Stimulated activated naive CD4-positive, alpha-beta T cell (primary cell): ENCODE measurements at regions not wholly inside any gene's neighbourhood (a gene's known extent, or its start where the extent isn't known, plus 50 kb on each side); places are given as distances from the start of the nearest gene placed in this dataset.

Source experiments
- DNase-seq, 6 experiments: peaks; one replicate each; lab custom pipeline; 2025; lab: John Stamatoyannopoulos, UW

DNA sequence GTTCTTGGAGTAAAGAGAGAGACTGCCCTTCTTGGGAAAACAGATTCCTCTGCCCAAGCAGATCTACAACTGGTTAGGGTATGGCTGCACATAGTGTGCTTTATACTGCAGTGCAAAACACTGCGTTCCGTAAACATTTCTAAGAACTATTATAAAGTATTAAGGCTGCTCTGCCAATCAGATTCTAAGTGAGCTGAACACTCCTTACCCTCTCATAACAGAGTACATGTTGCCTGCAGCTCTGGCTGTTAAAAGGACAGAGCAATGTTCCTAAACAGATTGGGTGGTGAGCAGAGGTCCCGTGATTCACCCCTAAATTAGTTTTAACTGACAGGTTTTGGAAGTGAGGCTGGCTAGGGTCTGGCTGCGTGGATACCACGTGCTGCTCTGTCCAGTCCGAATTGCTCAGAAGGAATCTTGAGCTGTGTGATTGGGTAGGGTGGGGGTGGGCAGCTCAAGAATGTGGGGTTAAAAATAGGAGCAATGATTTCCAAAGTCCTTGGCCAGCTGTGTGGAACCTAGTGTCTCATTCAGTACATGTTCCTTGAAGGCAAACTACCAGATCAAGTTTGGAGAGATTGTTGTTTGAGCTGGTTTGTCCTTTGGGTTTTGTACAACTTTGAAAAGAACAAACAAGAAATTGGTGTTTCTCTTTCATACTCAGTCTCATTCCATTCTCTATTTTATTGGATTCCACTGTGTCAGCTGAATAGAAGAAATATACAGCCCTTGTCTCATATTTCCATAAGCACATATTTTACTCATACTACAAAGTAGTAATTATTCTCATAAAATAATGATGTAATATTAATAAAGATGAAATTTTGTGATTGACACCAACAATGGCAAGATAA, 497.6 kb upstream of the CD180 start:
- no peak for DNase-seq

DNA sequence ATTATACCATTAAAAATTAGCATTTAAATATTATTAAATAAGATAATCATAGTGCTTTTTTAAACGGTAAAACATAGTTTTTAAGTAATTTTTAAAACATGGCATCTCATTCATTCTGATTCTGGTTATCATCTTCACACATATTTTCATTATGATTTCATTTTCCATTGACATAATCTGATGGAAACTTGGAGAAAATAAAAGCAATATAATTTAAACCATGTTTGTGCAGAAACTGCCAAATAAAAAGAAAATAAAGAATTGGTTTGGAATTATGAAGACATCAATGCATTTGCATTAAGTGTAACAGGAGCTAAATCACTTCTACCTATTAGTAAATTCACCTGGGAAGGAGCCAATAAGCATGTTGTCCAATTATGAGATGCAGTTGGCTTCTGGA, 490.1 kb upstream of the CD180 start:
- no peak for DNase-seq

DNA sequence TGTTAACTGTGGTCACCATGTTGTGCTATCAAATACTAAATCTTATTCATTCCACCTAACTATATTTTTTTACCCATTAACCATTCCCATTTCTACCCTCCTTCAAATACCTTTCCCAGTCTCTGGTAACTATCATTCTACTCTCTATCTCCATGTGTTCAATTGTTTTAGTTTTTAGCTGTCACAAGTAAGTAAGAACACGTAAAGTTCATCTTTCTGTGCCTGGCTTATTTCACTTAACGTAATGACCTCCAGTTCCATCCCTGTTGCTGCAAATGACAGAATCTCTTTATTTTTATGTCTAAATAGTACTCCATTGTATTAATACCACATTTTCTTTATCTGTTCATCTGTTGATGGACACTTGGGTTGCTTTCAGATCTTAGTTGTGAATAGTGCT, 485.1 kb upstream of the CD180 start:
- DNase-seq: no peak

DNA sequence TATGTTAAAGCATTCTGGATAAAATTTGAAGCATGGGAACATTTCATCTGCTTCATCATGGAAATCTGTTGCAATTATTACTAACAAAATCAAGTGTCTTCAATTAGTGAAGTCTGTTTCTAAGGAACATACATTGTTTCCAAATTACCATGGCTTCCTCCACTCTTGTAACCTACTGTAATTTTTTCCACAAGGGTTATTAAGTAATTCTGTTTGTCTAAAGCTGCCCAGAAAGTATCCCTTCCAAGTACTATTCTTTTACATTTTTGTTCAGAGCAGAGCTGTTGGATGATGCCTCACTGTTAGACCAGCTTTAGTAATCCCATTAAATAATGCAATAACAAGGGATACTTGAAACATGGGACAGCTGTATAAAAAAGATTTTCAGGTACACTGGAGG, 483.5 kb upstream of the CD180 start:
- no peak for DNase-seq

DNA sequence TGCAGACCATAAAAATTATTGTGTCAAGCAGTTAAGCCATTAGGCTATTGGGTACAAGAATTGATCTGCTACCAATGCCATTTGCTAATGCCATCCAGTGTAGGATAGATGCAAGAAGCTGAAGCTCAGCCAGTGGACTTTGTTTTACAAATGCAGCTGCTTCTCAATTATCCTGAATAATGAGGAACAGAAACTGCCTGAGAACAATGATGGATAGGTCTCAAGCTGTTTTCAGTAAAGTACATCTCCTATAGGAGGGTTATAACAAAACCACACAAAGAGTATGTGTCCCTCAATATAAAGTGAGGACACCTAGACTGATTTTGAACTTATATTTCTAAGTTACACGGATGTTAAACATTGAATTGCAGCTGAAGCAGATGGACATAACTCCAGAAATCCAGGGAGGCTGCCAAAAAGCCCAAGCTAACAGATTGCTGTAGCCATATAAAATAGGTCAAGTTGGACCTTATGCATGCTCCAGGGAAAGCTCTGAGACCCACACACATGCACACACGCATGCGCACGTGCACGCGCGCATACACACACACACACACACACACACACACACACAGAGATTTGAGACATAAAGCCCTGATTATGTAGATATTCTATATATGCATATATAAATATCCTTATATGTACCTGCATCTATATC, 482.7 kb upstream of the CD180 start:
- no peak for DNase-seq

DNA sequence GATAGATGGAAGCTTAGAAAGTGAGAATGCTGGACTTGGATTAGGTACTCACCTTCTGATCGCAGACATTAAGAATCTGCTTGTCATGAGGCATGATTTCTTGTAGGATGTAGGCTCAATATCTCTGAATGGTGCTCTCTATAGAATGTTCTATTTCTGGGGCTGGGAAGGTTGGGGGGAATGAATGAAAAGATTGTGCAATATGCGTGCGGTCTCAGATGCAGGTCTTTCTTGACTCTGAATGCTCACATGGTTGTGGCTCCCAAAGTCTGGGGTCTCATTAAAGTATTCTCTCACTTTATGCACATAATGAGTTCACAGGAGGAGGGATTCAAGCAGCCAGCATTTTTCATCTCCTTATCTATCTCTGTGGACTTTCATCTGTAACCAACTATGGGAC, 482.0 kb upstream of the CD180 start:
- no peak for DNase-seq

DNA sequence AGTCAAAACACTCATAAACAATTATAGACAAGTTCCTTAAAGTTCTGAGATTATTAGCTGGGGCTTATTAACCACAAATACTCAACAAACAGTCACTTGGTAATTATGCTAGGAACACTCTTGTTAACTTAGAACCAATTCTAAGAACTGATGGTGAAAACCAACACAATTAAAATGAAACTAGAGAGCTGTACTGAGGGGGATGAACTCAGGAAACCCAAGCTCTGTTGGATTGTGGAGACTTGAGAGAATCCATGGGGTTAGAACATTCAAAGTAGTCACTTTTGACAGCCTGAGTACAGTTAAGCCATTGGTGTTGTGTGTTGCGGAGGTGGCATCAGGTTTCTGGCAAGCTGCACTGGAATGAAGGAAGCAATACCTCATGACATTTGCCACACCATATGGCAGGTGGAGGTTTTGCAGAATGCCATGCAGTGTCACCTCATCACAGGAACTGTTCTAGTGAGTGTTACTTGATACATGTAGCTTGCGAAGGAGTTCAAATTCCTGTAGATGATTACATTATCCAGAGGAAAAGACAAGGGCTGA, 480.9 kb upstream of the CD180 start:
- DNase-seq: no peak

DNA sequence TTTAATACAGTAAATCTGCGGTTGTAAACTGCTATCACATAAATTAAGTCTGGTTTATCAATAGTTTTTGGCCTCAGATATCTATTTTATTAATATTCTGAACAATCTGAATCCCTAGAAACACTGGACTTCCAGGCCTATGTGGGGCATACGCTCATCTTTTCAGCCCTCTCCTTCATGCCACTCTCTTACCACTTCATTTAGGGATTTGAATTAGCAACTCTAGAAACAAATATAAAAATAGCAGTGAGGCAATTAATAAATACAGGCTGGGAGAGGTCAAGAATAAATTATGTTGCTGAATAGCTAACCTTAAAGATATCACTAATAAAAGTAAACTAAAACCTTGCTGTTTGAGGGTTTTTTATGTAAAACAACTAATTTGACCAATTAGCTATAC, 480.3 kb upstream of the CD180 start:
- DNase-seq: no peak

DNA sequence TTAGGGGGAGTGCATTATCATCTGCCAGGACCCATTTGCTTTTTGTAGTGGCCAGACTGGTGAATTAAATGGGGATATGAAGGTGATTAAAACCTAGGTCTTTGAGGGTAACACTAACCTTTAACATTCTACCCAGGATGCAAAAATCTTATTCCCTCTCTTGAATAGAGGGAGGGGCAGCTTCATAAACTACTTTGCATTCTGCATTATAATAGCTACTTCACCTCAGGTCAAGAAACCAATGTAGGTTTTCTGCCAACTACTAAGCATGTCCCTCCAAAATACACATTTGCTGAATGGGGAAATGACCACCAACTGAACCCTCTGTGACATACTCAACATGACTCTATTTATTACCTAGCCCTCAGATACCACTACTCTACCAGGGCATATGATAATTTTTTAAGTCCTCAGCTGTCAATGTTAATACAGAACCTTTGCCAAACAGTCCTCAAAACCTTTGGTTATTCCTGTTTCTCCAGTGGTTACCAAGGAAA, 477.6 kb upstream of the CD180 start:
- DNase-seq: no peak

DNA sequence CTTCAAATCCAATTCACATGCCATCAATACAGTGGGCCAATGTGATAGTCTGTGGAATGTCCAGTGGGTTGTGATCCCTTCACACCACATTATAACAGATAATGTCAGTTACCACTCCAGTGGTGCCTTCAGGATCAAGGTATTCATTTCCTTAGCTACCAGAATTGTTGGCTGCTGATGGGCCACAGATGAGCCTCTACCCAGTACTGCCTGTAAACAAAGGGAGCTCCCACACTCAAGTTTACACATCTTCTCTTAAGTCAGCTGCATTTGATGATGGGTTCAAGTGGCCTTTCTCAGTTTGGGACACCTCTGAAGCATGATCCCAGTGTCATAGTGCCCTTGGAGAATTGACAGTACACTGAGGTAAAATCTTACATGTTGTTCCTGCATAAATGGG, 477.0 kb upstream of the CD180 start:
- no peak for DNase-seq

DNA sequence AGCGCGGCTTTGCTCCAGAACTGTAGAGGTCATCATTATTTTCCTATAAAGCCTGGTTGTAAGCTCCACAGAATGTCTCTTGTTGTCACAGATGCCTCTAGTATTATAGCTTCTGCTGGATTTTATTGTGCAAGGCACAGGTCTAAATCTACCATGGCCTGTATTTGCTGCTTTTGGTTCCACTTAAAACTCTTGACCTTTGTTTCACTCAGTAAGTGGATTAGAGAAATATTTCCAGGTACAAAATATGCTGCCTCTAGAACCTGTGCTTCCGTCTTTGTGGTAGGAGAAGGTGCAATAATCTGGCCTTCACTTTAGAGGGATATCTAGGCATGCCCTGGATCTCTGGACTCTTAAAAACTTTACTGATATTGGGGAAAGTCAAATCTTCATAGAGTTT, 476.6 kb upstream of the CD180 start:
- no peak for DNase-seq

DNA sequence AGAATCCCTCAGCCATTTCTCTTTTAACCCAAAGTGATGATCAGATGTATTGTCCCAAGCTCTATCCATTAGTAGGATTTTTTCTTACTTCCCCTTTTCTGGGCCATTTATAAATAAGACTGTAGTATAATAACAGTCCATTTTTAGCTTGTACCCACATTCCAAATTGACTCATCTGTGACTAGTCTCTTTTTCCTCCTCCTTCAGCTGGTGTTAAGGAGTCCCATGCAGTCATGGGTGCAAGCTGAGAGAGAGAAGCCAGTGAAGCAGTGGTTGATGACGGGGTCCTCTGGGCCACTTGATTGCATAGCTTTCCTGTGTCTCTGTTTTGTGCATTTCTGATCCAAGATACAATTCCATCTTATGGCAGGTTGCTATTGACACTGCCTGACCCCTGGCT, 476.0 kb upstream of the CD180 start:
- DNase-seq: no peak

DNA sequence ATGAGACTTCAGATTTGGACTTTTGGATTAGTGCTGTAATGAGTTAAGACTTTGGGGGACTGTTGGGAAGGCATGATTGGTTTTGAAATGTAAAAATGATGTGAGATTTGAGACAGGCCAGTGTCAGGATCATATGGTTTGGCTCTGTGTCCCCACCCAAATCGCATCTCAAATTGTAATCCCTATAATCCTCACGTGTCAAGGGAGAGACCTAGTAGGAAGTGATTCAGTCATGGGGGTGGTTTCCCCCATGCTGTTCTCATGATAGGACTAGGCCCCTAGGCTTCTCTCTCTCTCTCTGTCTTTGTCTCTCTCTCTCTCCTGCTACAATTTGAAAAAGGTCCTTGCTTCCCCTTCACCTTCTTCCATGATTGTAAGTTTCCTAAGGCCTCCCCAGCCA, 473.3 kb upstream of the CD180 start:
- no peak for DNase-seq

DNA sequence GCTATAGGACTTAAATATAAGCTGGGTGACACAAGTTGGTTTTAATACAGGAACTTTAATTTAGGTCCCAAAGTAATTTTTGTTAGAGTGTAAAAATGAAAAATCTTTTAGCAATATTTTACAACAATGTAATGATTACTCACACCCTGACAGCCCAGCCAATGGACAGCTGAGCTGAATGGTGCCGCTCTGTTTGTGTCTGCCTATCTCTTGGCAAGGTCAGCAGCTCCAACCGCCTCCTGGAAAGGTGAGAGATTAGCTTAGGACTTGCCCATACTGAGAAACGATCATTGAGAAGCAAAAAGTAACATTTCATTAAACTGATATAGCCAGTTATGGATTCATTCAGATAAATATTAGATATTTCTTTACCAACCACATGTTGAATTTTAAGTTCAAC, 463.6 kb upstream of the CD180 start:
- DNase-seq: no peak

DNA sequence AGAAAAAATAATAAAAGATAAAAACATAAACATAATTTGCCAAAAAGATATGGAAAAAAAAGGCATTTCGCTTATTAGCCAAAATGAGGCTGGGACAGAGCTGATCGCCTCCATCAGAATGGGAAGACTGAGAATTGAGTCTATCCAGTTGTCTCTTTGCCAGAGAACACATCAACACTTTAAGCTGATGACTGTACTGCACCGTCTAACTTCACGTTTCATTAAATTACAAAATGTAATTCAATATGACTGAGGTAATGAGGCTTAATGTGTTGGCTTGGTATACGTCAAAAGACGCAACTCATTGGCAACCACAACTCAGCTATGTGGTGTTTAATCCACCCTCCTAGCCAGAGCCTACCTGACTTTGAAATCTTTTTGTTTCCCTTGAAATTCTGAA, 462.7 kb upstream of the CD180 start:
- no peak for DNase-seq

DNA sequence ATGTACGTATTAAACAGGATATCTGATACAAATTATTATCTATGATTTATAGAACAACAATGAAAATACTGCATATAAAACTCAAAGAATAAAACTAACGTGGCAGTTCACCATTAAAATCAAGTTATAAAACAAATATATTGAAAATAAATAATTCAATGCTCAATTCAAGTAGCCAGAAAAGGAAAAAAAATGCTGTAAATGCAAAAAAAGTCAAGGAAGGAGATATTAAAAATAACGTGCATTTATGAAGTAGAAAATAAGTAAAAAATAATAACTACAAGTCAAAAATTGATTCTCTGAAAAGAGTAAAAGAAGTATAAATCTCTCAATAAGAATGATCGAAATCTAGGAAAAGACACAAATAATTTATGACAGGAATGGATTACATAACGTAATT, 460.5 kb upstream of the CD180 start:
- no peak for DNase-seq

DNA sequence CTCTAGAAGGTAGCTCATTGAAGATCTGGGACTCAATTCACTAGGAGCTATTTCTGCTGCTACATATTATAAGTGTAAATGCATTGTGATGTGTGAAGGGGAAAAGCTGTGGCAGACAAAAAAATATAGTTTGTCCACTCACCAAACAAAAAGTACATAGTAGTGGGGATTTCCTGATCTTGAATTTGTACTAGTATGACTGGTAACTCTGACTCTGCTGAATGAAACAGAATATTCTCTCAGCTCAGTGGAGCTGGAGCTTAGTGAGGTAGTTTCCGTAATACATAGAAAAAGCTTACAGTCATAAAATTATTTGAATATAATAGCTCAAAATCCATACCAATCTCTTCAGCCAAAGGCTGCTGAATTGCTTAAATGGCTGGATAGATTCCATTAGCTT, 455.6 kb upstream of the CD180 start:
- DNase-seq: no peak

DNA sequence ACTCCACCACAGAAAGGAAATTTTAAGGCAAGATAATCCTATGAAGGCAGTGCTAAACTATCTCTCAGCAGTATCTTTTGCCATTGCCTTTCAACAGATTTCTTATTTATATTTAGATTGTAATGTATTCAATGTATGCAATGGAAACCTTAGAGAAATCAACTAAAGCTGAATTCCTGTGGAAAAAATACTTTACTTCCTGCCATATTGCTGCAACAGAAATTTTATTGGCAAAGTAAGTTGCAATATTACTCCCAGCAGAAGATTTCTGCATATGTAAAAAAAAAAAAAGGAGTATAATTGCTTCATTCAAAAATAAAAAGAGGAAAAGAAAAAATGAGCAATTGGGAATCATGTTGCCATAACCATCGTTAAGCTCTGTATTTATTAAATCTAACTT, 454.6 kb upstream of the CD180 start:
- no peak for DNase-seq

DNA sequence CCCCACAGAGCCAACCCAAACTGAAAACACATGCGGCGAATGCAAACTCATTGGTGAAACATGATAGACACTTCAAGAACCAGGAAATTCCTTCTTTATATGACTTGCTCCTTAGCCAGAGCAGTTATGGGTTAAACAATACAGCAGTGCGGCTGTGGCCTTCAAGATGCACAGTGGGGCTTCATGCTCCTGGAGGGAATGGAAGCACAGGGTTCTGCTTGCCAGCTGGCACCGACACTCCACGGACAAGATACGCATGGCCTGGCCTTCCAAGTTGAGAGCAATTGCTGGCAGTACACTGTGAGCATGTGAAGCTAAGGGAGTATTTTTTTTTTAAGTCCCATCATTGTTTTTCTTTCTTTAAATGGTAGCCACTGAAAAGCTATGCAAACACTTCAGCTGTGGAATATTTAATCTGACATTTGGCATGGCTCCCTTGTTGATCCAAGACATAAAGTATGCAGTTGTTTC, 451.6 kb upstream of the CD180 start:
- no peak for DNase-seq

DNA sequence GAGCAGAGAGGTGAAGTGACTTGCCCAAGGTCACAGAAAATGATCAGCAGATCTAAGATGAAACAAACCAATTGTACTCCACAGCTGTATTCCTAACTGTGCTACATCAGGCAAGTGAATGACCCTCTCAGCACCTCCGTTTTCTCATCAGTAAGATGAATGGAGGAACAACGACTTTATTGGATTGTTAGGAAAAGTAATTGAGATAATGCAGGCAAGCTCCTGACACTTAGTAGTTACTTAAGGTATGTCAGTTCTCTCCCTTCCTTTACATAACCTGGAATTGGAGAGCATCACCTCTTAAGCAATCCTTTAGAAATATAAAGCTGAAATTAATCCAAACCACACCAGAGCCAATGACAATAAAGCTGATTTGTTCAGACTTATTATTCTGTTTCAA, 451.2 kb upstream of the CD180 start:
- no peak for DNase-seq

DNA sequence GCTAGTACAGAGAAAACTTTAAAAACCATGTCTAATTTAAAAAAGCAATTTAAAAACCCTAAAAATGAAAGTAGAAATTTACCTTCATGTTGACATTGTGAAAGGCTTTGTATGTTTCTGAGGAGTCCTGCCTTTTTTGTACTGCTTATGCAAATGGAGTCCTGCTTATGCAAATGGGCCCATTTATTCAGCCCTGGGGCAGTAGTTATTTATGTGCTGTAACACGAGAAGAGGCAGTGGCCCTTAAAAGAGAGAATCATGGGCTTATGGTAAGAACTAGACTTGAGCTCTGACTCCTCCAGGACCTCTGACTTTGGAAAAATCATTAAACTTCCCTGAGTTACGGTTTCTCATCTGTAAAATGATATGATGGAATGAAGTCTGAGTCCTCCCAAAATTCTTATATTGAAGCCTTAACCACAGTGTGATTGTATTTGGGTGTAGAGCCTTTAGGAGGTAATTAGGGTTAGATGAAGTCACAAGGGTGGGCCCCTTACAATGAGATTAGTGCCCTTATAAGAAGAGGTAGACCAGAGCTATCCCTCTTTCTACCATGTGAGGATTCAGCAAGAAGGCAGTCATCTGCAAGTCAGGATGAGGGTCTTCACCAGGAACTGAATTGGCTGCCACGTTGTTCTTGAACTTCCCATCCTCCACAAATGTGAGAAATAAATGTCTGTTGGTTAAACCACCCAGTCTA, 447.8 kb upstream of the CD180 start:
- DNase-seq: no peak

DNA sequence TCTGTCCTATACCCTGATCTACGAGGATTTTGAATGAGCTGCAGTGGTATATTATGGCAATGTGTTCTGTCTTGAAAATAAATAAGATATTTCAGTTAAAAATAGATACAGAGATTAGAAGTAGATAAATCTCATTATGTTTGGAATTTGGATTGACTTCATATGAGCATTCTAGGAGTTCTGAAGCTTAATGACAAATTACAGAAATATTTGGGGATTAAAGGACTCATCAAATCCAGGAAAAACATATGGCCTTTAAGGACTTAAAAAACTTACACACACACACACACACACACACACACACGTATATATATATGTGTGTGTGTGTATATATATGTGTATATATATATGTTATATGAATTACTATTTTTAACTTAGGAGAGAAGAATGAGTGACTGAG, 446.9 kb upstream of the CD180 start:
- DNase-seq: no peak

DNA sequence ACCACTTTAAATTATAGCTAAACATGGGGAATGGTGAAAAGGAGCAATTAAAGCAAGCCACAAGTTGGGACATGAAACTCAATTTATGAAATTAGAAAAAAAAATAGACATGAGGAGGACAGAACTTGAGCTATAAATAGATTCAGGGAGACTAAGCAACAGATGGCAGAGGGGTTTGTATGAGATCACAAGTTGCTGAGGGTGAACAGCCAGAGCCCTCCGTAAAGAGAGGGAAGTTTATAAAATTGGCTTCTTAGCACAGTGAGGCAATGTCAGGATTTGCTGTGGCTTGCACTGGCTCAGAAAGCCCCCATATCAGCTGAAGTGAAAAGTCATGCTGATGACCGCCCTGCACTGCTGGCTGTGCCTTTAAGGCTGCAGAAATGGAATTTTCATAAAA, 443.4 kb upstream of the CD180 start:
- no peak for DNase-seq
